ENCODE measurements at regions not wholly inside any gene's neighbourhood (a gene's known extent, or its start where the extent isn't known, plus 50 kb on each side); places are given as distances from the start of the nearest gene placed in this dataset.

DNA sequence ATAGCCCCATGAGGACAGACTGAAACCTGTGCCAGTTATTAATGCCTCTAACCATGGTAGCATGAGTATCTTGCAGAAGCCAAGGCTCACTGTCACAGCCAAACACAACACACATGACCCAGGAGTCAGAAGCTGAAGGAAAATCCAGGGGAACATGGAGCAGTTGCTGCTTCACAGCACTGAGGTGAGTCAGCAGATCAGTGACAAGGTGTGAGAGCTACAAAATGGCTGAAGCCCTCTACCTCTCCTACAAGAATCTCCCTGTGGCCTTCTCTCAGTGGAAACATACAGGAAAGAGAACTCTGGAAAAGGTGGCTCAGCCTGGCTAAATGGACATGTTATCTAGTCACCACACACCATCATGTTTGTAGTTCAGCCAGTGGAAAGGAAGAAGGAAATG lies 93.5 kb downstream of the NAB1 start:
- Histone ChIP-seq H3K27ac (ENCODE audit: low read length) (no peak overlapping the region), H3K36me3 (replicated peaks; ENCODE audit: low read depth, low read length) (no peaks in the 10 kb centered on the region), H3K79me2 (ENCODE audit: low read length) (no peaks in the 10 kb centered on the region), H3K27me3 (ENCODE audit: low read depth, low read length) (no peaks in the 10 kb centered on the region), H3K9me3 (ENCODE audit: insufficient read depth, low read length) (no peaks in the 10 kb centered on the region), H3K4me3 (ENCODE audit: low read length) (no peak overlapping the region), H3K4me1 (ENCODE audit: low read length) (no peaks in the 10 kb centered on the region), H4K20me1 (ENCODE audit: insufficient read depth, low read length) (no peaks in the 10 kb centered on the region), H3K4me2 (ENCODE audit: low read length) (no peak overlapping the region), H2AFZ (ENCODE audit: low read depth, low read length) (no peak overlapping the region), H3K9ac (ENCODE audit: low read length) (no peak overlapping the region)
- TF ChIP-seq EZH2phosphoT487 (IDR thresholded peaks at IDR 0.05; ENCODE audit: low read depth): no peak
- TF ChIP-seq, protein P1, sequence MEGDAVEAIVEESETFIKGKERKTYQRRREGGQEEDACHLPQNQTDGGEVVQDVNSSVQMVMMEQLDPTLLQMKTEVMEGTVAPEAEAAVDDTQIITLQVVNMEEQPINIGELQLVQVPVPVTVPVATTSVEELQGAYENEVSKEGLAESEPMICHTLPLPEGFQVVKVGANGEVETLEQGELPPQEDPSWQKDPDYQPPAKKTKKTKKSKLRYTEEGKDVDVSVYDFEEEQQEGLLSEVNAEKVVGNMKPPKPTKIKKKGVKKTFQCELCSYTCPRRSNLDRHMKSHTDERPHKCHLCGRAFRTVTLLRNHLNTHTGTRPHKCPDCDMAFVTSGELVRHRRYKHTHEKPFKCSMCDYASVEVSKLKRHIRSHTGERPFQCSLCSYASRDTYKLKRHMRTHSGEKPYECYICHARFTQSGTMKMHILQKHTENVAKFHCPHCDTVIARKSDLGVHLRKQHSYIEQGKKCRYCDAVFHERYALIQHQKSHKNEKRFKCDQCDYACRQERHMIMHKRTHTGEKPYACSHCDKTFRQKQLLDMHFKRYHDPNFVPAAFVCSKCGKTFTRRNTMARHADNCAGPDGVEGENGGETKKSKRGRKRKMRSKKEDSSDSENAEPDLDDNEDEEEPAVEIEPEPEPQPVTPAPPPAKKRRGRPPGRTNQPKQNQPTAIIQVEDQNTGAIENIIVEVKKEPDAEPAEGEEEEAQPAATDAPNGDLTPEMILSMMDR (IDR thresholded peaks at IDR 0.05; ENCODE audit: low read depth, low read length): no peak

DNA sequence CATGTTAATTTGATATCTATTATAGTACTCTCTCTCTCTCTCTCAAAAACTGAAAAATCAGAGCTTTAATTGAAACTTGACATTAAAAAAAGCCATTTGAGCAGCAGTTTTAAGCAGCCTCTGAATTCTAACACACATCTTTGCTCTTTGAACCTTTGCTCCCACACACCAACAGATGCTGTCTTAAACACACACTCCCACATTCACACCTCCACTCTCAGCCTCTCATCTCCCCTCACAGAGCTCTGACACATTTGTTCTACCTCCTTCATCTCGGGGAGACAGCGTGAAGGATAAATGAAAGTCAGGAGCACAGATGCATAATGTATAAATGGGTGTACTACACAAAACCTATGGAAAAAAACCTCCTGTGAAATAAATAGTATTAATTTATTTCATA lies 95.2 kb downstream of the NAB1 start:
- no peak overlapping the region for H3K4me3 ChIP-seq (ENCODE audit: low read length)
- H3K27me3 ChIP-seq (ENCODE audit: low read depth, low read length): no peaks in the 10 kb centered on the region
- no peak overlapping the region for H3K27ac ChIP-seq (ENCODE audit: low read length)
- TF ChIP-seq, protein P1 (IDR thresholded peaks at IDR 0.05; ENCODE audit: low read depth, low read length): no peak
- TF ChIP-seq EZH2phosphoT487 (IDR thresholded peaks at IDR 0.05; ENCODE audit: low read depth): no peak
- H3K36me3 ChIP-seq (replicated peaks; ENCODE audit: low read depth, low read length): no peaks in the 10 kb centered on the region
- no peak overlapping the region for H3K9ac ChIP-seq (ENCODE audit: low read length)
- no peaks in the 10 kb centered on the region for H4K20me1 ChIP-seq (ENCODE audit: insufficient read depth, low read length)
- no peaks in the 10 kb centered on the region for H3K4me1 ChIP-seq (ENCODE audit: low read length)
- no peaks in the 10 kb centered on the region for H3K79me2 ChIP-seq (ENCODE audit: low read length)
- H2AFZ ChIP-seq (ENCODE audit: low read depth, low read length): no peak overlapping the region
- no peaks in the 10 kb centered on the region for H3K9me3 ChIP-seq (ENCODE audit: insufficient read depth, low read length)
- no peak overlapping the region for H3K4me2 ChIP-seq (ENCODE audit: low read length)

DNA sequence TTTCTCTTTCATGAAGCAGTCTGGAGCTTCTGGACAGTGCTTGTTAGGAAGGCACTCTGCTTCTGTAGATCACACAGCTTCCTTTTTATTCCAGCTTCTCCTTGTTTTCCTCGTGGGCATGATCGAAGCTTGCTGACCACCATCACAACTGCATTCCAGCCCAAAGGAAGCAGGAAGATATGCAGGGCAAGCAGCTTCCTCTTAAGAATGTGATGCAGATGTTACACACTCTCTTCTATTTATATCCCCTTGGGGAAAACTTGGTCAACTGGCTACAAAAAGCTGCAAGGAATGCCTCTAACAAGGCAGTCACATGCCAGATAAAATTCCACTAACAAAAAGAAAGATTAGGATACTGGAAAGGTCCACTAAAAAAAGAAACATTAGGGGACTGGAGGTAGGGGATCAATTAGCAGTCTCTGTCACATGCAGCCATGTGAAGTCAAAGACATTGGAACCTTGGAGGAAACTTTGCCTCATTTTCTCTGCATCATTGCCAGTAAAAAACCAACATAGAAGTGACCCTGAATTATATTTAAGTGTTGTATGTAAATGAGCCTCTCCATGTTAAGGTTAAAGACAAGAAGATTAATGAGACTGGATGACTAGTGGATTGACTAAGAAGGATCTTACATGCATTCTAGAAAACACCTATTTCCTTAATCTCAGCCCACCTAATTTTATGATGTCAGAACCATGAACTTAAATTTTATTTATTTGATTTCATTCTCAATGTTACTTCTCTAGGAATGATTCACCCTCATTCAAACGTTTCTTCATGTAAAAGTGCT lies 98.3 kb downstream of the NAB1 start:
- Histone ChIP-seq H3K79me2 (ENCODE audit: low read length) (no peaks in the 10 kb centered on the region), H3K27me3 (ENCODE audit: low read depth, low read length) (no peaks in the 10 kb centered on the region), H4K20me1 (ENCODE audit: insufficient read depth, low read length) (no peaks in the 10 kb centered on the region), H3K9ac (ENCODE audit: low read length) (no peak overlapping the region), H3K9me3 (ENCODE audit: insufficient read depth, low read length) (no peaks in the 10 kb centered on the region), H3K27ac (ENCODE audit: low read length) (no peak overlapping the region), H3K36me3 (replicated peaks; ENCODE audit: low read depth, low read length) (no peaks in the 10 kb centered on the region), H3K4me3 (ENCODE audit: low read length) (no peak overlapping the region), H3K4me2 (ENCODE audit: low read length) (no peak overlapping the region), H3K4me1 (ENCODE audit: low read length) (no peaks in the 10 kb centered on the region), H2AFZ (ENCODE audit: low read depth, low read length) (no peak overlapping the region; the same call in 1 of the 2 replicates)
- TF ChIP-seq EZH2phosphoT487 (IDR thresholded peaks at IDR 0.05; ENCODE audit: low read depth): no peak
- TF ChIP-seq, protein P1 (IDR thresholded peaks at IDR 0.05; ENCODE audit: low read depth, low read length): no peak

DNA sequence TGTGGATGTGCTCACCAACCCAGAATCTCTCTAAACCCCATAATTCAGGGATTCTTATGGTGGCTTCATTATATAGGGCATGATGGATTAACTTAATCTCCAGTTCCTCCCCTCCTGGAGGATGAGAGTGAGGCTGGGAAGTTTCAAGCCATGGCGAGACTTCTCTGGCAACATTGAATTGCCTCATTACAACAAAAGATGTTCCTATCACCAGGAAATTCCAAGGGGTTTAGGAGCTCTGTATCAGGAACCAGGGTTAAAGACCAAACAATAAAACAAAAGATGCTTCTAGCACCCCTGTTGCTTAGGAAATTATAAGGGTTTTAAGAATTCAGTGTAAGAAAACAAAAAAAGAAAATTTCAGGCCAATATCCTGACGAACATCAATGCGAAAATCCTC lies 100.1 kb downstream of the NAB1 start:
- H3K27me3 ChIP-seq (ENCODE audit: low read depth, low read length): no peaks in the 10 kb centered on the region
- H2AFZ ChIP-seq (ENCODE audit: low read depth, low read length): no peak overlapping the region
- H3K79me2 ChIP-seq (ENCODE audit: low read length): no peaks in the 10 kb centered on the region
- H3K9ac ChIP-seq (ENCODE audit: low read length): no peak overlapping the region
- H3K4me2 ChIP-seq (ENCODE audit: low read length): no peak overlapping the region
- H3K36me3 ChIP-seq (replicated peaks; ENCODE audit: low read depth, low read length): no peaks in the 10 kb centered on the region
- H3K27ac ChIP-seq (ENCODE audit: low read length): no peak overlapping the region
- H4K20me1 ChIP-seq (ENCODE audit: insufficient read depth, low read length): no peaks in the 10 kb centered on the region
- no peaks in the 10 kb centered on the region for H3K9me3 ChIP-seq (ENCODE audit: insufficient read depth, low read length)
- TF ChIP-seq, protein P1 (IDR thresholded peaks at IDR 0.05; ENCODE audit: low read depth, low read length): no peak
- no peak for TF ChIP-seq EZH2phosphoT487 (IDR thresholded peaks at IDR 0.05; ENCODE audit: low read depth)
- H3K4me1 ChIP-seq (ENCODE audit: low read length): peaks cover 5% of the 10 kb centered on the region; the same call in 1 of the 2 replicates
- no peak overlapping the region for H3K4me3 ChIP-seq (ENCODE audit: low read length)
